SIG-M5 treated with dmso at 0.1 percent for 504 hours (cell line): ENCODE measurements at regions not wholly inside any gene's neighbourhood (a gene's known extent, or its start where the extent isn't known, plus 50 kb on each side); places are given as distances from the start of the nearest gene placed in this dataset.
A peak's percentile ranks its signal among the peaks of the same experiment; 100 is the strongest.
"Not testable (repeated sequence)": the region's sequence is repeated elsewhere in the genome, so short reads cannot be mapped to it uniquely, and the experiment has no call there.

Source experiments
- DNase-seq: peaks from one replicate; lab custom pipeline; 2025; ENCODE audit not compliant: unreplicated experiment; lab: John Stamatoyannopoulos, UW

- no peak for DNase-seq
These were observed 471.2 kb downstream of the ATP23 start for GRCh38 chr12:58412461-58413060.

- DNase-seq, result no peak
These were observed 472.4 kb downstream of the ATP23 start for GRCh38 chr12:58413794-58414193.

- no peak for DNase-seq
These were observed 473.1 kb downstream of the ATP23 start for GRCh38 chr12:58414398-58414871.

- DNase-seq, result no peak
These were observed 474.3 kb downstream of the ATP23 start for GRCh38 chr12:58415716-58416115.

- no peak for DNase-seq
These were observed 474.9 kb downstream of the ATP23 start for GRCh38 chr12:58416236-58416635.

GRCh38 chr12:58419196-58419760, 477.9 kb downstream of the ATP23 start:
- DNase-seq, result no peak

- no peak for DNase-seq
These were observed 478.5 kb downstream of the ATP23 start for GRCh38 chr12:58419905-58420304.

- DNase-seq, result no peak
These were observed 479.1 kb downstream of the ATP23 start for GRCh38 chr12:58420503-58420902.

- no peak for DNase-seq
These were observed 480.6 kb downstream of the ATP23 start for GRCh38 chr12:58421990-58422389.

GRCh38 chr12:58424735-58425392, 483.5 kb downstream of the ATP23 start:
- no peak for DNase-seq

GRCh38 chr12:58425481-58426392, 484.4 kb downstream of the ATP23 start:
- DNase-seq, result peak; percentile 13

- not testable (repeated sequence) for DNase-seq
These were observed 485.1 kb downstream of the ATP23 start for GRCh38 chr12:58426437-58426836.

GRCh38 chr12:58433959-58434358, 486.3 kb downstream of the LRIG3 start:
- DNase-seq, result no peak

GRCh38 chr12:58434726-58435125, 485.6 kb downstream of the LRIG3 start:
- no peak for DNase-seq

GRCh38 chr12:58435647-58436046, 484.7 kb downstream of the LRIG3 start:
- no peak for DNase-seq

GRCh38 chr12:58441483-58441882, 478.8 kb downstream of the LRIG3 start:
- no peak for DNase-seq

- peak; percentile 5 for DNase-seq
These were observed 476.9 kb downstream of the LRIG3 start for GRCh38 chr12:58443273-58443980.

- DNase-seq, result no peak
These were observed 476.3 kb downstream of the LRIG3 start for GRCh38 chr12:58443981-58444371.

GRCh38 chr12:58450868-58451482, 469.3 kb downstream of the LRIG3 start:
- no peak for DNase-seq

GRCh38 chr12:58452546-58452945, 467.8 kb downstream of the LRIG3 start:
- no peak for DNase-seq
